ENCODE measurements at regions not wholly inside any gene's neighbourhood (a gene's known extent, or its start where the extent isn't known, plus 50 kb on each side); places are given as distances from the start of the nearest gene placed in this dataset.

- DNase-seq, result no peak
Measured at GRCh38 chr6:14750059-14750661, 495.7 kb upstream of the JARID2 start.

- no peak for DNase-seq
Measured at GRCh38 chr6:14751645-14752175, 494.2 kb upstream of the JARID2 start.

- DNase-seq, result peak; percentile 54
Measured at GRCh38 chr6:14754751-14755513, 490.9 kb upstream of the JARID2 start.

- DNase-seq, result no peak
Measured at GRCh38 chr6:14756340-14756739, 489.5 kb upstream of the JARID2 start.

- no peak for DNase-seq
Measured at GRCh38 chr6:14757014-14757413, 488.9 kb upstream of the JARID2 start.

GRCh38 chr6:14757418-14757817 lies 488.5 kb upstream of the JARID2 start:
- no peak for DNase-seq

- no peak for DNase-seq
Measured at GRCh38 chr6:14758421-14759081, 487.3 kb upstream of the JARID2 start.

- DNase-seq, result no peak
Measured at GRCh38 chr6:14759976-14760672, 485.7 kb upstream of the JARID2 start.

GRCh38 chr6:14762077-14762476 lies 483.8 kb upstream of the JARID2 start:
- DNase-seq, result no peak

GRCh38 chr6:14763139-14763538 lies 482.7 kb upstream of the JARID2 start:
- no peak for DNase-seq

GRCh38 chr6:14763616-14764015 lies 482.3 kb upstream of the JARID2 start:
- no peak for DNase-seq

GRCh38 chr6:14765106-14765505 lies 480.8 kb upstream of the JARID2 start:
- no peak for DNase-seq

GRCh38 chr6:14765721-14766390 lies 480.0 kb upstream of the JARID2 start:
- no peak for DNase-seq

GRCh38 chr6:14766391-14766994 lies 479.4 kb upstream of the JARID2 start:
- DNase-seq, result no peak

- no peak for DNase-seq
Measured at GRCh38 chr6:14767226-14767625, 478.6 kb upstream of the JARID2 start.

- DNase-seq, result no peak
Measured at GRCh38 chr6:14770040-14770439, 475.8 kb upstream of the JARID2 start.

GRCh38 chr6:14770572-14770971 lies 475.3 kb upstream of the JARID2 start:
- no peak for DNase-seq

GRCh38 chr6:14771016-14771415 lies 474.9 kb upstream of the JARID2 start:
- DNase-seq, result no peak

GRCh38 chr6:14772188-14772587 lies 473.7 kb upstream of the JARID2 start:
- no peak for DNase-seq

GRCh38 chr6:14775528-14775927 lies 470.3 kb upstream of the JARID2 start:
- DNase-seq, result no peak

GRCh38 chr6:14776307-14776706 lies 469.6 kb upstream of the JARID2 start:
- no peak for DNase-seq

Data from CD4-positive, alpha-beta T cell treated with Interleukin-21 for 1 hour (primary cell).